ENCODE measurements at regions not wholly inside any gene's neighbourhood (a gene's known extent, or its start where the extent isn't known, plus 50 kb on each side); places are given as distances from the start of the nearest gene placed in this dataset.

DNA sequence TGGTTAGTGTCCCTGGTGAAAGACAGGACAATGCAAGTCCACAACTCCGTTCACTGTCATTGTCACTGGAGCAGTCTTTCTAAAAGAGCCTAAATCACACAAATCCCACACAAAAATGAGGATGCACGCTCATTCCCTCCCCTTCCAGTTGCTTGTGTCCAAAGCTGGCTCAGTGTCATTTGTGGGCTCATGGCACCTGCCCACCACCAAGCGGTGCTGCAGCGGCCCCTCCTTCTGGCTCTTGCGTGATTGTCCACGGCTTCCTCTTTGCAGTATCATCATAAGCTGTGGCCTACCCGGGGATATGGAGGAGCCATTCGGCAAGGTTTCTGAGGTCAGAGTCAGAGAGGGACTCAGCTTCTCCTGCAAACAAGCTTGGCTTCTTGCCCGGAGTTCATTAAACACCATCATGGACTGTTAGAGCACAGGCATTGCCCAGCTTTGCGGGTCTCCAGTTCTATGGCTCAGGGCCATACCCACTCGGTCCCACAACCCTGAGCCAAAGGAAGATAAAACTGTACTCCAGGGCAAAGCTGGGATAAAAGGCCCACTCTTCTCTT is 179.4 kb upstream of the AGAP1 start:
- no peaks in the 10 kb centered on the region for H3K4me1 Mint-ChIP-seq (ENCODE audit: low read depth)

DNA sequence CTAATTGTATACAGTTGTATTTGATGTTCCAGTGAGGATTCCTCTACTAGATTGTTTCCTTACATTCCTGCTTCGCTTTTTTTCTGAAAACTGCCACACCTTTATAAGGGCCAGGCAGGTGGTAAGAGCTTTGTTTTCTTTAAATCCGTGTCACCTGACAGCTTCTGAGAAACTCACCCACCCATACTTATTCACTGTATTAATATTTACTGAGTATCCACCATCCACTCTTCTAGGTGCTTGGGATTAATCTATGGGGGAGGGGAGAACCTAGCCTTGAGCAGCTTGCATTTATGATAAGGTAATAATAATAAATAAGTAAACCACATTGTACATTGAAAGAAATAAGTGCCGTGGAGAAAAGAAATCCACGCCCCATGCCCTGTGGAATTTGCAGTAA is 174.7 kb upstream of the AGAP1 start:
- no peak overlapping the region for H3K27ac Mint-ChIP-seq
- H3K27me3 Mint-ChIP-seq: peaks cover 7% of the 10 kb centered on the region
- no peaks in the 10 kb centered on the region for H3K9me3 Mint-ChIP-seq
- ChIA-PET CTCF (no interaction called here), POLR2A (no interaction called here)
- intact Hi-C loops (cut with micrococcal nuclease): no loop called here
- no peaks in the 10 kb centered on the region for H3K4me1 Mint-ChIP-seq (ENCODE audit: low read depth)
- H3K36me3 Mint-ChIP-seq: no peaks in the 10 kb centered on the region
- DNase-seq: no peak
- no peak overlapping the region for H3K4me3 Mint-ChIP-seq

More for the DNA sequence above, 179.4 kb upstream of the AGAP1 start:
- Mint-ChIP-seq H3K27ac (no peak overlapping the region), H3K36me3 (no peaks in the 10 kb centered on the region), H3K4me3 (no peak overlapping the region), H3K9me3 (peaks cover 4% of the 10 kb centered on the region), H3K27me3 (peaks cover 11% of the 10 kb centered on the region)
- POLR2A ChIA-PET: no interaction called here
- intact Hi-C loops (cut with micrococcal nuclease): no loop called here
- no peak for DNase-seq
- CTCF ChIA-PET: no interaction called here

DNA sequence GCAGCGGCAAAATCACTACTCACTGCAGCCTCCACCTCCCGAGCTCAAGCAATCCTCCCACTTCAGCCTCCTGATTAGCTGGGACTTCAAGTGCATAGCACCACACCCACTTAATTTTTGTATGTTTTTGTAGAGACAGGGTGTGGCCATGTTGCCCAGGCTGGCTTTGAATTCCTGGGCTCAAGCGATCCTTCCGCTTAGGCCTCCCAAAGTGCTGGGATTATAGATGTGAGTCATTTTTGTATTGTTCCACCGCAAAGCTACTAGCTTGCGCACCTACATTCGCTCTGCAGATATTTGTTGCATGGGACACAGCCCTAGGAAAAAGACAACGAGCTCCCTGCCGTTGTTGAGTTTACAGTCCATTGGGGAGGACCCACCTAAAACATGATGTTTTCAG is 173.5 kb upstream of the AGAP1 start:
- H3K9me3 Mint-ChIP-seq: no peaks in the 10 kb centered on the region
- ChIA-PET CTCF (no interaction called here), POLR2A (no interaction called here)
- peaks cover 7% of the 10 kb centered on the region for H3K27me3 Mint-ChIP-seq
- no peak overlapping the region for H3K4me3 Mint-ChIP-seq
- no peaks in the 10 kb centered on the region for H3K4me1 Mint-ChIP-seq (ENCODE audit: low read depth)
- H3K27ac Mint-ChIP-seq: no peak overlapping the region
- H3K36me3 Mint-ChIP-seq: no peaks in the 10 kb centered on the region
- no peak for DNase-seq
- intact Hi-C loops (cut with micrococcal nuclease): no loop called here

DNA sequence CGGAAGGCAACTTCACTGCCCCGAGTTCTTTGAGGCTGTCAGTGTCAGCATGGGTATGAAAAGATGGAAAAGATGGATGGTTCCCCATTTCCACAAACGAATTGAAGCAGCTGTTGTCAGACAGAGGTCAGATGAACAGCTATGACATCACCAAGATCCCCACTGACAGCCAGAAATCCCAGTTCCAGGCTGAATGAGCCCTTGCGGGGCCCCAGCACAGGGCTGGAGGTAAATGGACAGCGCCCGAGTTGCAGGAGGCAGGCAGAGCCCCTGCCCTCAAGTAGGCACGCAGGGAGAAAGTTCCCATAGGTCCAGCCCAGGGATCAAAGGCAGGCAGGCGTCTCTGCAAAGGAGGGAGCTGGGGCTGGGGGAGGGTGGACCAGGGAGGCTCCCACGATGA is 169.5 kb upstream of the AGAP1 start:
- no peaks in the 10 kb centered on the region for H3K36me3 Mint-ChIP-seq
- H3K27ac Mint-ChIP-seq: no peak overlapping the region
- H3K4me3 Mint-ChIP-seq: no peak overlapping the region
- intact Hi-C loops (cut with micrococcal nuclease): no loop called here
- ChIA-PET POLR2A (no interaction called here), CTCF (no interaction called here)
- H3K4me1 Mint-ChIP-seq (ENCODE audit: low read depth): no peaks in the 10 kb centered on the region
- peaks cover 16% of the 10 kb centered on the region for H3K27me3 Mint-ChIP-seq
- no peak for DNase-seq
- no peaks in the 10 kb centered on the region for H3K9me3 Mint-ChIP-seq

DNA sequence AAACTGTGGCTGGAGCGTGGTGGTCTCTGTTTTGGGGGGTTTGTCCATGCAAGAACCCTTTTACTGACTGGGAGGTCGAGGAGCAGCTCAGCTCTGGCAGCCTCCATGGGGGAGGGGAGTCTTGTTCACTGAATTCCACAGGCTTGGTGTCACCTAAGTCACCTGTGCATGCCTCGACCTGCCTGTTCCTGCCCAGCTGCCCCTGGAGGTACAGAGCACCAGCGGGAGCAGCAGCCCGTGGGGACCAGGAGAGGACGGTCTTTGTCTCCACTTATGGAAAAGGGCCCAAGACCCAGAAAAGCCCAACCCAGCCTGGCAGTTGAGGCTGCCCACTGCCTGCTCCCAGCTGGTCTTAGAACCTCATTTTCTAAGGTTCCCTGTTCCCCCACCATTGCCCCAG is 168.7 kb upstream of the AGAP1 start:
- Mint-ChIP-seq H3K27me3 (peaks cover 16% of the 10 kb centered on the region), H3K4me3 (no peak overlapping the region), H3K36me3 (no peaks in the 10 kb centered on the region), H3K4me1 (ENCODE audit: low read depth) (no peaks in the 10 kb centered on the region), H3K9me3 (no peaks in the 10 kb centered on the region), H3K27ac (no peak overlapping the region)
- intact Hi-C loops (cut with micrococcal nuclease): no loop called here
- CTCF ChIA-PET: no interaction called here
- no peak for DNase-seq
- POLR2A ChIA-PET: no interaction called here

DNA sequence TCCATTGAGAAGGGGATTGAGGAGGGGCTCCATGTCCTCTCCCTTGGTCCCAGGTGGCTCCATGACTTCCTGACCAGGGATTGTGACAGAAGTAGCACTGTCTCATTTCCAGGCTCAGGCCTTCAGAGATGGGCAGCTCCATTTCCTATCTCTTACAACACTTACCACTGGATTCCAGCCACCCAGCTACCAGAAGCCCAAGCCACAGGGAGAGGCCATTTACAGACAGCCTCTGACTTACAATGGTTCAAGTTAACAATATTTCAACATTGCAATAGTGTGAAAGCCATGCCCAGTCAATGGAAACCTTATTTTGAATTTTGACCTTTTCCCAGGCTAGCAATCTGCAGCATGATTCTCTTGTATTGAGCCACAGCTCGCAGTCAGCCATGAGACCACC is 164.9 kb upstream of the AGAP1 start:
- ChIA-PET POLR2A (no interaction called here), CTCF (no interaction called here)
- H3K9me3 Mint-ChIP-seq: no peaks in the 10 kb centered on the region
- H3K36me3 Mint-ChIP-seq: no peaks in the 10 kb centered on the region
- no peak for DNase-seq
- H3K27me3 Mint-ChIP-seq: peaks cover 23% of the 10 kb centered on the region
- H3K4me3 Mint-ChIP-seq: no peak overlapping the region
- intact Hi-C loops (cut with micrococcal nuclease): no loop called here
- H3K4me1 Mint-ChIP-seq (ENCODE audit: low read depth): no peaks in the 10 kb centered on the region
- H3K27ac Mint-ChIP-seq: no peak overlapping the region

DNA sequence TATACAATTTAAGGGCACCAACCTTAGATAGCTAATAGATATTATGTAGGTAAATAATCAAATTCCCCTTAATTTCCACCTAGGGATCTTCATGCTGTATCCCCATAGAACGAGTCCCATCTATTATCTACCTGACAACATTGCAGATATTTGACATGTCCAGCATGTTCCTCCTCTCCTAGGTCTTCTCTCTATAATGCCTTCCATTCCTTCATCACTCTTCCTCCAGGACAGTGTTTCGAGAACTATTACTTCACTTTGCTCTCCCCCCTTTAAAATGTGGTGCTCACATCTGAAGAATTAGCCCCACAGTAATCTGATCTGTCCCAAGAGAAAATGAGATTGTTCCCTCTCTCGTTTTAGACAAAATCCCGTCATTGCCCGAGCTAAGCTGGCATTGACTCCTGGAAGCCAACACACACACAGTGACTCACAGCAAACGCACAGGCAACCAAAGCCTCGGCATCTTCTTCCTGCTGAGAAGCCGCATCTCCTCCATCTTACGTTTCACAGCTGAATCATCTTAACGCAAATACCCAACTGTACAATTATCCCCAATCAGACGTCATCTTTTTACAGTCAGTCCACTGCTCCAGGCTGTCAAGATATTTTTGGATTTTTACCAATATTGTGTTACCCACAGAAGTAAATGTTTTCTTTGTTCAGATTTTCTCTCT is 162.9 kb upstream of the AGAP1 start:
- H3K36me3 Mint-ChIP-seq: no peaks in the 10 kb centered on the region

DNA sequence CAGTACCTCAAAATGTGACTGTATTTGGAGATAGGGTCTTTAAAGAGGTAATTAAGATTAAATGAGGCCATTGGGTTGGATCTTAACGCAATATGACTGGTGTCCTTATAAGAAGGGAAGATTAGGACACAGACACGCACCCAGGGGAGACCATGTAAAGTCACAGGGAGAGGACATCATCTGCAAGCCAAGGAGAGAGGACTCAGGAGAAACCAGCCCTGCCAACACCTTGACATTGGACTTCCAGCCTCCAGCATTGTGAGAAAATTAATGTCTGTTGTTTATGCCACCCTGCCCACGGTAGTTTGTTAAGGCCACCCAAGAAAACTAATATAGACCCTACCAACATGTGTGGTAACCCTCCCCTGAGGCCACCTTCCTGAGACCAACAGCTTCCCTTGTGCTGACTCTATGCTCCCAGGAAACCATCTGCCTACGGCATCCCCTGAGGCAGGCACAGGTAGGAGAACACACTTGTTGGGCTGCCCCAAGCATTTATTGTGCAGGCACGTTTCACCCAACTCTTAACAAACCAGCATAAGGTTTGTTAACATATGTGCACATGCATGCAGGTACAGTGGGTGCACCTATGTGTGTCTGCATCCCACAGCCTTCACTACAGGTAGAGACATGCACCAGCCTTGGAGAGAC is 161.5 kb upstream of the AGAP1 start:
- no peak overlapping the region for H3K4me3 Mint-ChIP-seq
- ChIA-PET CTCF (no interaction called here), POLR2A (no interaction called here)
- H3K36me3 Mint-ChIP-seq: no peaks in the 10 kb centered on the region
- no peak overlapping the region for H3K27ac Mint-ChIP-seq
- no peak for DNase-seq
- intact Hi-C loops (cut with micrococcal nuclease): no loop called here
- H3K4me1 Mint-ChIP-seq (ENCODE audit: low read depth): no peaks in the 10 kb centered on the region
- H3K27me3 Mint-ChIP-seq: peaks cover 27% of the 10 kb centered on the region
- H3K9me3 Mint-ChIP-seq: peaks cover 2% of the 10 kb centered on the region

More for the DNA sequence above, 162.9 kb upstream of the AGAP1 start:
- Mint-ChIP-seq H3K4me1 (ENCODE audit: low read depth) (no peaks in the 10 kb centered on the region), H3K27ac (no peak overlapping the region), H3K27me3 (peaks cover 29% of the 10 kb centered on the region), H3K4me3 (no peak overlapping the region), H3K9me3 (no peaks in the 10 kb centered on the region)
- ChIA-PET CTCF (no interaction called here), POLR2A (no interaction called here)
- no peak for DNase-seq
- intact Hi-C loops (cut with micrococcal nuclease): no loop called here

DNA sequence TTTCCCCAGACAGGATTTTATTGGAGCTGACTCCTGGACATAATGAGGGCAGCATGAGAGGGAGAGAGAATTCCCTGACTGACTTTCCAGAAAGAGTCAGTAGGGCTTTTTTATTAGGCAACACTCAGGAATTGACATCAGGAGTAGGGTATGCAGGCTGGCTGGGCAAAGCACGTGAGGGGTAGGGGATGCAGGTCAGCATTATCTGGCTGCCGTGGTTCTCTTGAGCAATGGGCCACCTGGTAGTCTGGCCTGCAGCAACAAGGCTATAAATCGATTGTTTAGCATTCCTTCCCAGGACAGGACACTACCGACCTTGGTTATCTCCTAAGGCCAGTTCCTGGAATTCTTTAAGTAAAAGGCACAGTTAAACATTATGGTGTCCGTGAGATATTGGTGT is 160.8 kb upstream of the AGAP1 start:
- no peak overlapping the region for H3K4me3 Mint-ChIP-seq
- H3K4me1 Mint-ChIP-seq (ENCODE audit: low read depth): no peaks in the 10 kb centered on the region
- no peaks in the 10 kb centered on the region for H3K36me3 Mint-ChIP-seq
- peaks cover 27% of the 10 kb centered on the region for H3K27me3 Mint-ChIP-seq
- POLR2A ChIA-PET: no interaction called here
- CTCF ChIA-PET: no interaction called here
- H3K27ac Mint-ChIP-seq: no peak overlapping the region
- DNase-seq: no peak
- intact Hi-C loops (cut with micrococcal nuclease): no loop called here
- peaks cover 8% of the 10 kb centered on the region for H3K9me3 Mint-ChIP-seq

DNA sequence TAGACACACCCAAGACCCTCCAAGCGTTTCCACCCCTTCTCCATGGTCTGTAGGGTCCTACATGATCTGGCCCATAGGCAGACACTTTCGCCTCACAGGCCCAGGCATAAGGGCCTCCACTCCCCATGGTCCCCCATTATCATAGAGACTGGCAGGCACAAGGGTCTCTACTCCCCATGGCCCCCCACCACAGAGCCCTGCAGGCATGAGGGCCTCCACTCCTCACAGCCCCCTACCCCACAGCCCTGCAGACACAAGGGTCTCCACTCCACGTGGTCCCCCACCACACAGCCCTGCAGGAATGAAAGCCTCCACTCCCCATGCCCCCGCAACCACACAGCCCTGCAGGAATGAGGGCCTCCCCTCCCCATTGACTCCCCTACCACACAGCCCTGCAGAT is 159.7 kb upstream of the AGAP1 start:
- Mint-ChIP-seq H3K4me3 (no peak overlapping the region), H3K4me1 (ENCODE audit: low read depth) (no peaks in the 10 kb centered on the region), H3K9me3 (peaks cover 14% of the 10 kb centered on the region), H3K27ac (no peak overlapping the region), H3K36me3 (no peaks in the 10 kb centered on the region), H3K27me3 (peaks cover 27% of the 10 kb centered on the region)
- ChIA-PET CTCF (no interaction called here), POLR2A (no interaction called here)
- intact Hi-C loops (cut with micrococcal nuclease): no loop called here
- DNase-seq: no peak

DNA sequence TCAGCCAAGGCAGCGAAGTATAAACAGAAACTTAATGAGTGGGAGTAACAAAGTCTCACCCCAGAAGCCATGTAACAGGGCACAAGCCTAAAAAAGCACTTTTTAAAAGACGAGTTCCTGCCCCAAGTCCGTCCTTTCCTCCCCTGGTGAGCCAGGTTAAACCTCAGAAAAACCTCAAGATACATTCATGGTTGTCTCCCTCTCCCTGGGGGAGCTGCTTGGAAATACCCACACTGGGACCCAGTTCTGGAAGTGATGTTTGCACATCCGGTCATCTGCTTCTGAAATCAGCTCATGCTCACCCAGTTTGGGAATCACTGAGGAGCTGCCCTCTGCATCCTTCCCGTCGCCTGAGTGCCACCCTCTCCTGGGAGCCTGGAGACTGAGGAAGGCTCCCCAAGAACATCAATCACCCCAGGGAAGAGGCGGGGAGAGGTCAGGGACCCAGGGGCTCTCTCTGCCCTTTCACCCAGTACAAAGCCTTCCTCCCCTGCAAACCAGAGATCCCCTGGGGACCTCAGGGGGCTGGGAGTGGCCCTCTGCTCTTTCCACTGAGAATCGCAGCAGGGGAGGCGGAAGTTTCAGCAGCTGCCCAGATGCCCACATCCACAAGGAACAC is 150.6 kb upstream of the AGAP1 start:
- POLR2A ChIA-PET: no interaction called here
- Mint-ChIP-seq H3K27ac (no peak overlapping the region), H3K36me3 (no peaks in the 10 kb centered on the region), H3K27me3 (peaks cover 20% of the 10 kb centered on the region), H3K4me1 (ENCODE audit: low read depth) (no peaks in the 10 kb centered on the region), H3K9me3 (peaks cover 5% of the 10 kb centered on the region), H3K4me3 (no peak overlapping the region)
- no peak for DNase-seq
- CTCF ChIA-PET: no interaction called here
- intact Hi-C loops (cut with micrococcal nuclease): no loop called here

DNA sequence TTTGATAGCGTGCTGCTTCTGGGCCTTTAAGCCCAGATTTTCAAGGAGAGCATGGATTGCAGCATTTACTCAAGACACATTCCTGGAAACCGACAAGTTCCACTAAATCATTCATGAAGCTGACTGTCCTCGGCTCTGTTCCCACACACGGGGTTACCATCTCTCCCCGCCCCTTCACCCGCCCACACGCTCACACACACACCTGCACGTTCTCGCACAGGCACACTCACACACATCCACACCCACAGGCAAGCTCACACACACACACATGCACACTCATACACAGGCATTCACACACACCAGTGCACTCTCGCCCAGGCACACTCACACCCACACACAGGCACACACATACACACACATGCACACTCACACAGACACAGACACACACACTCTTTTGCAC is 150.0 kb upstream of the AGAP1 start:
- POLR2A ChIA-PET: no interaction called here
- intact Hi-C loops (cut with micrococcal nuclease): no loop called here

DNA sequence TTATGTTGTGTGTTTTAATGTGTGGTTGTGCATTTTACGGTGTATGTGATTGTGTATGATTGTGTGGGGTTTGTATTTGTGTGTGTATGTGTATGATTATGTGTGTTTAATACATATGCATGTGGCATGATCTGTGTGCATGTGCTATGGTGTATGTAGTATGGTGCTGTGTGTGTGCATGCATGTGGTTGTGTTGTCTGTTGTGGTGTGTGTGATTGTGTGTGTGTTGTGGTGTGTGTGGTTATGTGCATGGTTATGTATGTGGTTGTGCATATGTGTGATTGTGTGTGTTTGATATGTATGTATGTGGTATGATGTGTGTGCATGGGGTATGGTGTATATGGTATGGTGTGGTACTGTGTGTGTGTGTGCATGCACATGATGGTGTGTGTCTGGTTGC is 148.1 kb upstream of the AGAP1 start:
- Mint-ChIP-seq H3K27ac (no peak overlapping the region), H3K4me1 (ENCODE audit: low read depth) (no peaks in the 10 kb centered on the region), H3K4me3 (no peak overlapping the region), H3K27me3 (peaks cover 24% of the 10 kb centered on the region), H3K36me3 (no peaks in the 10 kb centered on the region), H3K9me3 (no peaks in the 10 kb centered on the region)
- intact Hi-C loops (cut with micrococcal nuclease): no loop called here
- ChIA-PET CTCF (no interaction called here), POLR2A (no interaction called here)
- DNase-seq: no peak

More for the DNA sequence above, 150.0 kb upstream of the AGAP1 start:
- Mint-ChIP-seq H3K9me3 (no peaks in the 10 kb centered on the region), H3K27me3 (peaks cover 18% of the 10 kb centered on the region), H3K27ac (no peak overlapping the region), H3K4me1 (ENCODE audit: low read depth) (no peaks in the 10 kb centered on the region), H3K36me3 (no peaks in the 10 kb centered on the region), H3K4me3 (no peak overlapping the region)
- CTCF ChIA-PET: no interaction called here
- no peak for DNase-seq

Data from activated CD4-positive, alpha-beta memory T cell treated with anti-CD3 and anti-CD28 coated beads for 36 hours (primary cell).